ENCODE measurements at regions not wholly inside any gene's neighbourhood (a gene's known extent, or its start where the extent isn't known, plus 50 kb on each side); places are given as distances from the start of the nearest gene placed in this dataset.

DNA sequence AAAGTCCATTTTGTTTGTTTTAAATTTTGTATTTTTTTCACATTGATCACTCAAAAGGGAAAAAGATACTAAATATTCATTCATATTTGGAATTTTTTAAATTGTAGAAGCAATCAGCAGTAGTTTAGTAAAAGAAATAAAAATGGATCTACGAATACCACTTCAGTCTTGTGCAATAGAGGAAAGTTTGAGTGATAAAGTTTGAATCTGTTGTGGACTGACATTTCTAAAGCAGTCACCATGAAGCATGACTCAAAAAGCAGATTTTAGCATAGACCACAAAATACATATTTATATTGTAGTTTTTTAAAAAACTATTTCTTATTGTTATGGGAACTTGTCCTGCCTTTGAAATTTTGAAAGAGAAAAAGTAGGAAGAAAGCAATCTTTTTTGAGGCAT is 520.5 kb upstream of the ZEB2 start (continued):
- TF ChIP-seq, protein P1, sequence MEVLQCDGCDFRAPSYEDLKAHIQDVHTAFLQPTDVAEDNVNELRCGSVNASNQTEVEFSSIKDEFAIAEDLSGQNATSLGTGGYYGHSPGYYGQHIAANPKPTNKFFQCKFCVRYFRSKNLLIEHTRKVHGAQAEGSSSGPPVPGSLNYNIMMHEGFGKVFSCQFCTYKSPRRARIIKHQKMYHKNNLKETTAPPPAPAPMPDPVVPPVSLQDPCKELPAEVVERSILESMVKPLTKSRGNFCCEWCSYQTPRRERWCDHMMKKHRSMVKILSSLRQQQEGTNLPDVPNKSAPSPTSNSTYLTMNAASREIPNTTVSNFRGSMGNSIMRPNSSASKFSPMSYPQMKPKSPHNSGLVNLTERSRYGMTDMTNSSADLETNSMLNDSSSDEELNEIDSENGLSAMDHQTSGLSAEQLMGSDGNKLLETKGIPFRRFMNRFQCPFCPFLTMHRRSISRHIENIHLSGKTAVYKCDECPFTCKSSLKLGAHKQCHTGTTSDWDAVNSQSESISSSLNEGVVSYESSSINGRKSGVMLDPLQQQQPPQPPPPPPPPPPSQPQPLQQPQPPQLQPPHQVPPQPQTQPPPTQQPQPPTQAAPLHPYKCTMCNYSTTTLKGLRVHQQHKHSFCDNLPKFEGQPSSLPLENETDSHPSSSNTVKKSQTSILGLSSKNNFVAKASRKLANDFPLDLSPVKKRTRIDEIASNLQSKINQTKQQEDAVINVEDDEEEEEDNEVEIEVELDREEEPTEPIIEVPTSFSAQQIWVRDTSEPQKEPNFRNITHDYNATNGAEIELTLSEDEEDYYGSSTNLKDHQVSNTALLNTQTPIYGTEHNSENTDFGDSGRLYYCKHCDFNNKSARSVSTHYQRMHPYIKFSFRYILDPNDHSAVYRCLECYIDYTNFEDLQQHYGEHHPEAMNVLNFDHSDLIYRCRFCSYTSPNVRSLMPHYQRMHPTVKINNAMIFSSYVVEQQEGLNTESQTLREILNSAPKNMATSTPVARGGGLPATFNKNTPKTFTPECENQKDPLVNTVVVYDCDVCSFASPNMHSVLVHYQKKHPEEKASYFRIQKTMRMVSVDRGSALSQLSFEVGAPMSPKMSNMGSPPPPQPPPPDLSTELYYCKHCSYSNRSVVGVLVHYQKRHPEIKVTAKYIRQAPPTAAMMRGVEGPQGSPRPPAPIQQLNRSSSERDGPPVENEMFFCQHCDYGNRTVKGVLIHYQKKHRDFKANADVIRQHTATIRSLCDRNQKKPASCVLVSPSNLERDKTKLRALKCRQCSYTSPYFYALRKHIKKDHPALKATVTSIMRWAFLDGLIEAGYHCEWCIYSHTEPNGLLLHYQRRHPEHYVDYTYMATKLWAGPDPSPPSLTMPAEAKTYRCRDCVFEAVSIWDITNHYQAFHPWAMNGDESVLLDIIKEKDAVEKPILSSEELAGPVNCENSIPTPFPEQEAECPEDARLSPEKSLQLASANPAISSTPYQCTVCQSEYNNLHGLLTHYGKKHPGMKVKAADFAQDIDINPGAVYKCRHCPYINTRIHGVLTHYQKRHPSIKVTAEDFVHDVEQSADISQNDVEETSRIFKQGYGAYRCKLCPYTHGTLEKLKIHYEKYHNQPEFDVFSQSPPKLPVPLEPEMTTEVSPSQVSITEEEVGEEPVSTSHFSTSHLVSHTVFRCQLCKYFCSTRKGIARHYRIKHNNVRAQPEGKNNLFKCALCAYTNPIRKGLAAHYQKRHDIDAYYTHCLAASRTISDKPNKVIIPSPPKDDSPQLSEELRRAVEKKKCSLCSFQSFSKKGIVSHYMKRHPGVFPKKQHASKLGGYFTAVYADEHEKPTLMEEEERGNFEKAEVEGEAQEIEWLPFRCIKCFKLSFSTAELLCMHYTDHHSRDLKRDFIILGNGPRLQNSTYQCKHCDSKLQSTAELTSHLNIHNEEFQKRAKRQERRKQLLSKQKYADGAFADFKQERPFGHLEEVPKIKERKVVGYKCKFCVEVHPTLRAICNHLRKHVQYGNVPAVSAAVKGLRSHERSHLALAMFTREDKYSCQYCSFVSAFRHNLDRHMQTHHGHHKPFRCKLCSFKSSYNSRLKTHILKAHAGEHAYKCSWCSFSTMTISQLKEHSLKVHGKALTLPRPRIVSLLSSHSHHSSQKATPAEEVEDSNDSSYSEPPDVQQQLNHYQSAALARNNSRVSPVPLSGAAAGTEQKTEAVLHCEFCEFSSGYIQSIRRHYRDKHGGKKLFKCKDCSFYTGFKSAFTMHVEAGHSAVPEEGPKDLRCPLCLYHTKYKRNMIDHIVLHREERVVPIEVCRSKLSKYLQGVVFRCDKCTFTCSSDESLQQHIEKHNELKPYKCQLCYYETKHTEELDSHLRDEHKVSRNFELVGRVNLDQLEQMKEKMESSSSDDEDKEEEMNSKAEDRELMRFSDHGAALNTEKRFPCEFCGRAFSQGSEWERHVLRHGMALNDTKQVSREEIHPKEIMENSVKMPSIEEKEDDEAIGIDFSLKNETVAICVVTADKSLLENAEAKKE (CRISPR knock-in tag; IDR thresholded peaks at IDR 0.05) = no peak
- no peak for TF ChIP-seq CTCF (conservative IDR thresholded peaks at IDR 0.05; ENCODE audit: low read depth in 2 of 2)
- no peak for TF ChIP-seq ZNF114 (CRISPR knock-in tag; IDR thresholded peaks at IDR 0.05)
- TF ChIP-seq JUNB (IDR thresholded peaks at IDR 0.05; ENCODE audit: unreplicated experiment) = no peak
- no peak for TF ChIP-seq EZH2phosphoT487 (IDR thresholded peaks at IDR 0.05; ENCODE audit: unreplicated experiment)
- TF ChIP-seq ZNF331 (CRISPR knock-in tag; IDR thresholded peaks at IDR 0.05; ENCODE audit: low read depth) = no peak
- TF ChIP-seq, protein P2, sequence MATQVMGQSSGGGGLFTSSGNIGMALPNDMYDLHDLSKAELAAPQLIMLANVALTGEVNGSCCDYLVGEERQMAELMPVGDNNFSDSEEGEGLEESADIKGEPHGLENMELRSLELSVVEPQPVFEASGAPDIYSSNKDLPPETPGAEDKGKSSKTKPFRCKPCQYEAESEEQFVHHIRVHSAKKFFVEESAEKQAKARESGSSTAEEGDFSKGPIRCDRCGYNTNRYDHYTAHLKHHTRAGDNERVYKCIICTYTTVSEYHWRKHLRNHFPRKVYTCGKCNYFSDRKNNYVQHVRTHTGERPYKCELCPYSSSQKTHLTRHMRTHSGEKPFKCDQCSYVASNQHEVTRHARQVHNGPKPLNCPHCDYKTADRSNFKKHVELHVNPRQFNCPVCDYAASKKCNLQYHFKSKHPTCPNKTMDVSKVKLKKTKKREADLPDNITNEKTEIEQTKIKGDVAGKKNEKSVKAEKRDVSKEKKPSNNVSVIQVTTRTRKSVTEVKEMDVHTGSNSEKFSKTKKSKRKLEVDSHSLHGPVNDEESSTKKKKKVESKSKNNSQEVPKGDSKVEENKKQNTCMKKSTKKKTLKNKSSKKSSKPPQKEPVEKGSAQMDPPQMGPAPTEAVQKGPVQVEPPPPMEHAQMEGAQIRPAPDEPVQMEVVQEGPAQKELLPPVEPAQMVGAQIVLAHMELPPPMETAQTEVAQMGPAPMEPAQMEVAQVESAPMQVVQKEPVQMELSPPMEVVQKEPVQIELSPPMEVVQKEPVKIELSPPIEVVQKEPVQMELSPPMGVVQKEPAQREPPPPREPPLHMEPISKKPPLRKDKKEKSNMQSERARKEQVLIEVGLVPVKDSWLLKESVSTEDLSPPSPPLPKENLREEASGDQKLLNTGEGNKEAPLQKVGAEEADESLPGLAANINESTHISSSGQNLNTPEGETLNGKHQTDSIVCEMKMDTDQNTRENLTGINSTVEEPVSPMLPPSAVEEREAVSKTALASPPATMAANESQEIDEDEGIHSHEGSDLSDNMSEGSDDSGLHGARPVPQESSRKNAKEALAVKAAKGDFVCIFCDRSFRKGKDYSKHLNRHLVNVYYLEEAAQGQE (IDR thresholded peaks at IDR 0.05; ENCODE audit: unreplicated experiment) = no peak

Data from GM23338 (cell line).